ENCODE measurements at regions not wholly inside any gene's neighbourhood (a gene's known extent, or its start where the extent isn't known, plus 50 kb on each side); places are given as distances from the start of the nearest gene placed in this dataset.

DNA sequence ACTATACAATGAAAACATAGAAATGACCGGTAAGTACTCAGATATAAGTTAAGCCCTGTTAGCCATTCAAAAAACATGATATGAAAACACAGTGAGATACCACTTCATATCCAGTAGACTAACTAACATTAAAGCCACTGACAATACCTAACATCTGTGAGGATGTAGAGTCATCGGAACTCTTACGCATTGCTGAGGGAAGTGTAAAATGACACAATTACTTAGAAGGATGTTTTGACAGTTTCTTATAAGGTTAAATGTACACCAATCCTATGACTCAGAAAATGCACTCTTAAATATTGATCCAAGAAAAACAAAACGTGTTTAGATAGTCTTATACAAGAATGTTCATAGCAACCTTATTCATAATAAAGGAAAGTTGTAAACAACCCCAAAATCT, 782.9 kb downstream of the BCL11B start:
- DNase-seq (ENCODE audit: low spot score): no peak

GRCh38 chr14:98494582-98494981, 777.4 kb downstream of the BCL11B start:
- DNase-seq (ENCODE audit: low spot score): no peak

- no peak for DNase-seq (ENCODE audit: low spot score)
Measured at GRCh38 chr14:98498019-98498885, 773.7 kb downstream of the BCL11B start.

- DNase-seq (ENCODE audit: low spot score): no peak
Measured at GRCh38 chr14:98501335-98501734, 770.7 kb downstream of the BCL11B start.

- no peak for DNase-seq (ENCODE audit: low spot score)
Measured at GRCh38 chr14:98501836-98502235, 770.2 kb downstream of the BCL11B start.

DNA sequence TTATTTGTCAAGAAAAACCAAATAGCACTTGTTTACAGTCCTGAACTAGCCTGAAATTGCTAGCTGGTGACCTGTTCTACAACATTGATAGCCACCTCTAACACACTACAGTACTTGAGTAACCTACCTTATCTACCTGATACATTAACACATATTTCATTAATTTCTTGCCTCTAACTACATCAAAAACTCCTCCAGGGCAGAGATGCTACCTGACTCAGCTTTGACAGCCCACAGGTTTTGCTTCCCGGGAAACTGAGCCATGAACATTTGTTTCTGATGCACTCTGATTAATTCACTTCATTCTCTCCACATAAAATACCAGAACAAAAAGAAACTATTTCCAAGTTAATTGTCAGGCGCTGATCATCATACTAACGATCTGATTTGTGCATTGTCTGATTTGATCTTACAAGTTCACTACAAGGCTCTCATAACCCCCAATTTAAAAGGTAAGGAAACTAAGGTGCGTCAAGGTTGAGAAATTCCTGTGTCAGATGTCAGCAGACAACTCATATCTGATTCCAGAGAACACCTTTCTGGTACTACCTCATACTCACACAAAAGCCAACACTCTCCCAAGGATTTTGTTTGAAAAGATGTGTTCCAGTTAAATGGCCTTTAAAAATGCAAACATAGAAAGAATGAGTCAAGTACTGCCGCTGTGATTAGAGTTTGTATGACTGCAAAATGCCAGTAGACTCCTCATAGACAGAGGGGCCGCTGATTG, 768.7 kb downstream of the BCL11B start:
- DNase-seq (ENCODE audit: low spot score): no peak

DNA sequence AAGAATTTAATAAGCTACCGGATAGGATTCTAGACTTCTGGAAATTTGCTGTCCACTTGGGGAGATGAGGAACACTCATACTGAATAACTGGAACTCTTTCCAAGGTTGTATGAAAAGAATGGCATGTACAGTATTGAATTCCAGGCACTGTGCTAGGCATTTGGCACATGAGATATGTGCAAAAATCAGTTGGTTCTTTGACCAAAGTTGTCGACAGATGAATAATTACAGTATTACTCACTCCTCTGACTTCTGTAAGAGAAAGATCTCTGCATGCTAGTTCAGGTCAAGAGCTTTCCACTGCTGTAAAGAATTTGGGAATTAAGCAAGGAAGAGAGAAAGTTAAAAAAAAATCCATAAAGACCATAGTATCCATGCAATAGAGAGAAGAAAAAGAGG, 764.7 kb downstream of the BCL11B start:
- DNase-seq (ENCODE audit: low spot score): no peak

GRCh38 chr14:98510392-98510791, 761.6 kb downstream of the BCL11B start:
- DNase-seq (ENCODE audit: low spot score): no peak

- no peak for DNase-seq (ENCODE audit: low spot score)
Measured at GRCh38 chr14:98512501-98513251, 759.3 kb downstream of the BCL11B start.

DNA sequence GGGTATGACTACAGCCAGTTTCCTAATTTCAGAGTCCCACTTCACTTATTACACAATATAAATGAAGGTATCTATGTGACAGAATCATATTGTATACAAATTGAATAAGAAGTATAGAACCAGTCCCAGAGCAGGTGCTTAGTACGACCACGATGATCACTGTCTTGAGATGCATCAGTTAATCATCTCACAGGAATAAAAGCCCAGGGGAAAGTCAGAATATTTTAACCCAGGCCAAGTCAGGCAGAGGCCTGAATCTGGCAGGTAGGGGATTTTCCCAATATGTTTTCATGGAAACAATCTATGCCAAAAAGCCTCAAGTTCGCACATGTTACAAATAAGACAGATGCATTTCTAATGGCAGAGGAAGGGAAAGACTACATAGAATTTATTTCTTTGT, 758.4 kb downstream of the BCL11B start:
- DNase-seq (ENCODE audit: low spot score): no peak

- DNase-seq (ENCODE audit: low spot score): no peak
Measured at GRCh38 chr14:98514016-98514415, 758.0 kb downstream of the BCL11B start.

GRCh38 chr14:98536256-98536655, 735.7 kb downstream of the BCL11B start:
- DNase-seq (ENCODE audit: low spot score): no peak

DNA sequence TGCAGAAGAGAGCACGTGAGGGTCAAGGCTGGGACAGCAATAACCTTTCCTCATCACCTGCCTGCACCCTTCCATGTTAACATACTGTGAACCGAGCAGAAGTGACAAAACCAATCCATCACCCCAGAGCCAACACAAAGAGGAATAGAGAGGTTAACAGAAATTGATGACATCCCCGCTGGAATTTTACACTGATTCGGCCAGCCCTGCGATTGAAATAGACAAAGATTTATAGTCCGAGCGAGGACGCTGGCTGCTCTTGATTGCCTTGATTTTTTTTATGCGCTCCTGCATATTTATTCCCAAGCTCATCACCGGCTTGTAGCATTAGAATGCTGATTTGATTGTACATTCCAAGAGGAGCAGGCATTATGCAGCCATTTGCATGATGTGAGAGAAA, 729.7 kb downstream of the BCL11B start:
- no peak for DNase-seq (ENCODE audit: low spot score)

DNA sequence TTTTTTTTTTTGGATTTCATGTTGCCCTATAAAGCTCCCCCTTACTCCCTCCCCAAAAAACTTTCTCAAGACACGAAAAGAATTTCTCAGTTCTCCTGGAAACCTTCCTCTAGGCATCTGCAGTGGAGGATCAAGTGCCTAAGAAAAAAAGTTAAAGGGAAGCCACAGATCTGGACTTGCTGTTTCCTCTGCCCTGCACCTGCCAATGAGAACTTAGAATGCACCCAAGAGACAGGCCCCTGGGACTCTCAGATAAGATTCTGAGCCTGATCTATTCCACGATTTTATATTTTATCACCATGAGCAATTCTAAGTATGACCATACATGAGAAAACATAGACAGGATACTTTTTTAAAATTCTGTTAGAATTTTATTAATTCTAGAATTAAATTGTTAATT, 728.9 kb downstream of the BCL11B start:
- DNase-seq (ENCODE audit: low spot score): no peak

DNA sequence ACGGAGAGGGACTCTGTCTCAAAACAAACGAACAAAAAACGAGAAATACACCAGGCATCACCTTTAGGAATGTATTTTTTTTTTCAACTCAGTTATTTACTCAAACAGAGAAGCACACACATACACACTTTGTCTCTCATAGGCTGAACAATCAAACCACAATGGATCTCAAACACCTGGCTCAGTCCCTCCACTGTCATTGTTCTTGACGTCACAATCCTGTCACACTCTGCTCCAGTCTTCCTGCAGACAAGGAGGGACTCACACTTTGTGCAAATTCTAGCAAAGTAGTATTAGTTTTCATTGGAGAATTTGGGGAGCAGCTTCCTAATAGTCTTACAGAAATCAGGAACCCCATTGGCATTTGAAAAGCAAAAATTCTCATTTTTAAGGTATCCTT, 727.8 kb downstream of the BCL11B start:
- DNase-seq (ENCODE audit: low spot score): no peak

GRCh38 chr14:98545181-98545580, 726.8 kb downstream of the BCL11B start:
- no peak for DNase-seq (ENCODE audit: low spot score)

- no peak for DNase-seq (ENCODE audit: low spot score)
Measured at GRCh38 chr14:98548071-98548686, 723.8 kb downstream of the BCL11B start.

DNA sequence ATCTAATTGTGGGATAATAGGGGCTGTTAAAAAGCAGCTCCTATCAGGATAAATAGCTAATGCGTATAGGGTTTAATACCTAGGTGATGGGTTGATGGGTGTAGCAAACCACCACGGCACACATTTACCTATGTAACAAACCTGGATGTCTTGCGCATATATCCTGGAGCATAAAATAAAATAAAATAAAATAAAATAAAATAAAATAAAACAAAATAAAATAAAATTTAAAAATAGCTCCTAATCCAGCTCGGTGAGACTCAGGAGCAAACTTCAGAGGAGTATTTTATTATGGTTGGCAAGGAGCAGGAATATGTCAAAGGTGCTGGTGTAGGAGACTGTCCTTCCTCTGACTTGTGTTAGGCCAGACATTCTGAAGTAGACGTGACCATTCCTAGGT, 721.0 kb downstream of the BCL11B start:
- DNase-seq (ENCODE audit: low spot score): no peak

GRCh38 chr14:98555440-98555839, 716.6 kb downstream of the BCL11B start:
- DNase-seq (ENCODE audit: low spot score): no peak

GRCh38 chr14:98564006-98564405, 708.0 kb downstream of the BCL11B start:
- DNase-seq (ENCODE audit: low spot score): no peak

DNA sequence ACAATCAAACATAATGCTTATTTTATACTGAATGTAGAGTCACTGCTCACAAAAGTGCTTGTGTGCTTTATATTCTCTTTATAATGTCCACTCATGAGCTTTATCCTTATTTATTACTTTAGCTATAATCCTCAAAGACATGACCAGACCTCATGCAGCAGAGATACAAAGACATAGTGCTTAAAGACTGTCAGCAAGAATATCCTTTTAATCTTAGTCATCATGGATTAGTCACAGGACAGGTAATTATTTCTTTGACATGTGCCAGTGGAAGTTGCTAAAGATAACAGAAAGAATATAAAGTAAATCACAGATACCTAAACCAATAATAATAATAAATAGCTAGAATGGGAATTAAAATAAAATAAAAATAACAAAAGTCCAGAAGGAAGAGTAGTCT, 707.5 kb downstream of the BCL11B start:
- no peak for DNase-seq (ENCODE audit: low spot score)

DNA sequence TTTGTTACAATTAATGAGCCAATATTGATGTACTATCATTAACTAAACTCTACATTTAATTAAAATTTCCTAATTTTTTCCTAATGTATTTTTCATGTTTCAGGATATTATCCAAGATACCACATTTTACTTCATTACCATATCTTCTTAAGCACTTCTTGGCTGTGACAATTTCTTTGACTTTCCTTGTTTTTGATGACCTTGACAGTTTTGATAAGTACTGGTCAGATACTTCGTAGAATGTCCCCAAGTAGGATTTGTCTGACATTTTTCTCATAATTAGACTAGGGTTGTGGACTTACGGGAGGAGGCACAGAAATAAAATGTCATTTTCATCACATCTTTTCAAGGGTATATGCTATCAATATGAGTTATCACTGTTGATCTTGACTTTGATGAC, 700.9 kb downstream of the BCL11B start:
- DNase-seq (ENCODE audit: low spot score): no peak
